ENCODE measurements at regions not wholly inside any gene's neighbourhood (a gene's known extent, or its start where the extent isn't known, plus 50 kb on each side); places are given as distances from the start of the nearest gene placed in this dataset.
"Not testable (repeated sequence)": the region's sequence is repeated elsewhere in the genome, so short reads cannot be mapped to it uniquely, and the experiment has no call there.

GRCh38 chr12:93080994-93081809, 152.1 kb upstream of the EEA1 start:
- DNase-seq = no peak

GRCh38 chr12:93081810-93082165, 152.7 kb upstream of the EEA1 start:
- no peak for DNase-seq

- no peak for DNase-seq
These were observed 156.5 kb upstream of the EEA1 start for GRCh38 chr12:93085383-93086287.

- no peak for DNase-seq
These were observed 157.2 kb upstream of the EEA1 start for GRCh38 chr12:93086288-93086727.

GRCh38 chr12:93087840-93088610, 158.9 kb upstream of the EEA1 start:
- DNase-seq = no peak

GRCh38 chr12:93089805-93090569, 160.9 kb upstream of the EEA1 start:
- no peak for DNase-seq

GRCh38 chr12:93090731-93091172, 161.7 kb upstream of the EEA1 start:
- no peak for DNase-seq

GRCh38 chr12:93091886-93092648, 163.0 kb upstream of the EEA1 start:
- no peak for DNase-seq

- no peak for DNase-seq
These were observed 163.5 kb upstream of the EEA1 start for GRCh38 chr12:93092649-93092945.

GRCh38 chr12:93093243-93093642, 164.1 kb upstream of the EEA1 start:
- no peak for DNase-seq

- DNase-seq = not testable (repeated sequence)
These were observed 165.1 kb upstream of the EEA1 start for GRCh38 chr12:93094222-93094621.

GRCh38 chr12:93094988-93095737, 166.1 kb upstream of the EEA1 start:
- DNase-seq = no peak

GRCh38 chr12:93097417-93097816, 168.3 kb upstream of the EEA1 start:
- no peak for DNase-seq

GRCh38 chr12:93098077-93098476, 169.0 kb upstream of the EEA1 start:
- DNase-seq = no peak

- DNase-seq = no peak
These were observed 170.7 kb upstream of the EEA1 start for GRCh38 chr12:93099792-93100191.

GRCh38 chr12:93100610-93101009, 171.5 kb upstream of the EEA1 start:
- no peak for DNase-seq

GRCh38 chr12:93101367-93101766, 172.3 kb upstream of the EEA1 start:
- DNase-seq = no peak

- no peak for DNase-seq
These were observed 173.2 kb upstream of the EEA1 start for GRCh38 chr12:93102312-93102711.

- no peak for DNase-seq
These were observed 173.6 kb upstream of the EEA1 start for GRCh38 chr12:93102744-93103143.

- no peak for DNase-seq
These were observed 174.1 kb upstream of the EEA1 start for GRCh38 chr12:93103154-93103553.

GRCh38 chr12:93104535-93104934, 175.4 kb upstream of the EEA1 start:
- no peak for DNase-seq

All from cerebellar nuclear complex (tissue), 1 donor.